GM12872 (cell line): ENCODE measurements at regions not wholly inside any gene's neighbourhood (a gene's known extent, or its start where the extent isn't known, plus 50 kb on each side); places are given as distances from the start of the nearest gene placed in this dataset.

Experiments
- CTCF ChIP-seq: IDR thresholded peaks from 3 replicates; pipeline ENCODE4 v1.5.1; 2011; ENCODE audit warnings: low read depth, mild to moderate bottlenecking, low read length, moderate library complexity; ENCODE audit not compliant: insufficient read depth

- no peak for TF ChIP-seq CTCF
Measured at GRCh38 chr12:123077298-123078119, 73.4 kb downstream of the PITPNM2 start.

GRCh38 chr12:123076604-123077297 is 74.1 kb downstream of the PITPNM2 start:
- no peak for TF ChIP-seq CTCF

GRCh38 chr12:123075646-123076171 is 75.2 kb downstream of the PITPNM2 start:
- TF ChIP-seq CTCF: no peak

- no peak for TF ChIP-seq CTCF
Measured at GRCh38 chr12:123075087-123075645, 75.7 kb downstream of the PITPNM2 start.

- no peak for TF ChIP-seq CTCF
Measured at GRCh38 chr12:123073962-123074801, 76.7 kb downstream of the PITPNM2 start.

GRCh38 chr12:123073292-123073691 is 77.6 kb downstream of the PITPNM2 start:
- TF ChIP-seq CTCF: no peak
